ENCODE measurements at regions not wholly inside any gene's neighbourhood (a gene's known extent, or its start where the extent isn't known, plus 50 kb on each side); places are given as distances from the start of the nearest gene placed in this dataset.

- H3K9me3 ChIP-seq (ENCODE audit: control insufficient read depth in 1 of 2, insufficient read depth in 1 of 2, low read length in 2 of 2) = no peaks in the 10 kb centered on the region
- intact Hi-C loops (cut with DNase I, micrococcal nuclease) = no loop called here
Measured at GRCh38 chr20:51277961-51278360, 255.1 kb upstream of the KCNG1 start.

GRCh38 chr20:51276296-51276695 lies 253.4 kb upstream of the KCNG1 start:
- Histone ChIP-seq H3K4me1 (ENCODE audit: insufficient read depth, low read length) (no peaks in the 10 kb centered on the region), H3K4me3 (ENCODE audit: low read length) (no peak overlapping the region), H3K27ac (ENCODE audit: low read depth in 1 of 2, low read length in 2 of 2) (no peak overlapping the region), H3K27me3 (ENCODE audit: control insufficient read depth in 1 of 2, insufficient read depth in 2 of 2, low read length in 2 of 2) (peaks cover 8% of the 10 kb centered on the region in 2 experiments), H3K9me3 (ENCODE audit: control insufficient read depth in 1 of 2, insufficient read depth in 1 of 2, low read length in 2 of 2) (no peaks in the 10 kb centered on the region), H3K36me3 (ENCODE audit: insufficient read depth, low read length) (no peaks in the 10 kb centered on the region)
- ATAC-seq (ENCODE audit: poor library complexity) (no peak), DNase-seq (no peak)
- no peak for TF ChIP-seq CTCF (IDR thresholded peaks at IDR 0.05)
- Mint-ChIP-seq H3K9me3 (no peaks in the 10 kb centered on the region), H3K4me1 (ENCODE audit: low read depth) (no peaks in the 10 kb centered on the region), H3K36me3 (ENCODE audit: low read depth) (no peaks in the 10 kb centered on the region), H3K4me3 (no peak overlapping the region), H3K27me3 (peaks cover 57% of the 10 kb centered on the region), H3K27ac (no peak overlapping the region)
- CTCF ChIA-PET = interaction anchor here (1.2 kb wide), 1 partner anchor 25 kb away, joined by 3 read pairs; no protein-coding TSS in a partner anchor
- POLR2A ChIA-PET = no interaction called here
- intact Hi-C loops (cut with DNase I, micrococcal nuclease) = no loop called here

More at GRCh38 chr20:51277961-51278360, 255.1 kb upstream of the KCNG1 start:
- no peak for TF ChIP-seq CTCF (IDR thresholded peaks at IDR 0.05)
- Histone ChIP-seq H3K27me3 (ENCODE audit: control insufficient read depth in 1 of 2, insufficient read depth in 2 of 2, low read length in 2 of 2) (peaks cover 5 to 8% of the 10 kb centered on the region in 2 experiments), H3K27ac (ENCODE audit: low read depth in 1 of 2, low read length in 2 of 2) (no peak overlapping the region), H3K4me3 (ENCODE audit: low read length) (no peak overlapping the region), H3K4me1 (ENCODE audit: insufficient read depth, low read length) (no peaks in the 10 kb centered on the region), H3K36me3 (ENCODE audit: insufficient read depth, low read length) (no peaks in the 10 kb centered on the region)
- Mint-ChIP-seq H3K27ac (no peak overlapping the region), H3K9me3 (no peaks in the 10 kb centered on the region), H3K36me3 (ENCODE audit: low read depth) (no peaks in the 10 kb centered on the region), H3K27me3 (peaks cover 45% of the 10 kb centered on the region), H3K4me3 (no peak overlapping the region), H3K4me1 (ENCODE audit: low read depth) (no peaks in the 10 kb centered on the region)
- ChIA-PET CTCF (no interaction called here), POLR2A (no interaction called here)
- DNase-seq (no peak), ATAC-seq (ENCODE audit: poor library complexity) (no peak)

- CTCF ChIA-PET = interaction anchor here (0.6 to 1.2 kb wide), 2 partner anchors 20 to 25 kb away, joined by 3 read pairs; no protein-coding TSS in a partner anchor
- H3K9me3 Mint-ChIP-seq = no peaks in the 10 kb centered on the region
- DNase-seq = no peak
- TF ChIP-seq CTCF (IDR thresholded peaks at IDR 0.05) = no peak
- H3K36me3 ChIP-seq (ENCODE audit: insufficient read depth, low read length) = no peaks in the 10 kb centered on the region
- H3K27me3 Mint-ChIP-seq = peaks cover 60% of the 10 kb centered on the region
- no peak overlapping the region for H3K4me3 ChIP-seq (ENCODE audit: low read length)
- intact Hi-C loops (cut with DNase I, micrococcal nuclease) = no loop called here
- POLR2A ChIA-PET = no interaction called here
- H3K27ac Mint-ChIP-seq = no peak overlapping the region
- no peak overlapping the region for H3K4me3 Mint-ChIP-seq
- H3K27me3 ChIP-seq (ENCODE audit: control insufficient read depth in 1 of 2, insufficient read depth in 2 of 2, low read length in 2 of 2) = peaks cover 8% of the 10 kb centered on the region in 2 experiments
- peaks cover 0 to 2% of the 10 kb centered on the region in 2 experiments for H3K9me3 ChIP-seq (ENCODE audit: control insufficient read depth in 1 of 2, insufficient read depth in 1 of 2, low read length in 2 of 2)
- no peaks in the 10 kb centered on the region for H3K36me3 Mint-ChIP-seq (ENCODE audit: low read depth)
- no peaks in the 10 kb centered on the region for H3K4me1 ChIP-seq (ENCODE audit: insufficient read depth, low read length)
- no peak overlapping the region for H3K27ac ChIP-seq (ENCODE audit: low read depth in 1 of 2, low read length in 2 of 2)
- no peak for ATAC-seq (ENCODE audit: poor library complexity)
- no peaks in the 10 kb centered on the region for H3K4me1 Mint-ChIP-seq (ENCODE audit: low read depth)
Measured at GRCh38 chr20:51275826-51276225, 252.9 kb upstream of the KCNG1 start.
